Activated CD8-positive, alpha-beta T cell treated with anti-CD3 and anti-CD28 coated beads for 36 hours (primary cell): ENCODE measurements at regions not wholly inside any gene's neighbourhood (a gene's known extent, or its start where the extent isn't known, plus 50 kb on each side); places are given as distances from the start of the nearest gene placed in this dataset.

Source experiments
- ATAC-seq: fragments of 200-7000 bp; cut with Tn5 transposase; one replicate; pipeline ENCODE4 v1.10.0; 2021; ENCODE audit warnings: mild to moderate bottlenecking, moderate library complexity
- CTCF ChIA-PET: fragments of 350-600 bp; sonication (Branson Sonifier 250); formaldehyde crosslinking; loops from one replicate; lab custom pipeline; 2021; ENCODE audit warnings: antibody characterized with exemption; lab: Charles Lee
- POLR2A ChIA-PET: fragments of 350-600 bp; sonication (Branson Sonifier 250); formaldehyde crosslinking; loops from one replicate; lab custom pipeline; 2021; ENCODE audit warnings: antibody characterized with exemption; lab: Charles Lee
- DNase-seq: peaks from one replicate; pipeline ENCODE4 v3.0.0-alpha.2; 2020
- H3K27ac Mint-ChIP-seq: one replicate; pipeline ENCODE4 v1.8.0; 2021; ENCODE audit warnings: mild to moderate bottlenecking, mixed read lengths
- H3K27me3 Mint-ChIP-seq: one replicate; pipeline ENCODE4 v1.8.0; 2021; ENCODE audit warnings: mixed read lengths
- H3K36me3 Mint-ChIP-seq: one replicate; pipeline ENCODE4 v1.8.0; 2021; ENCODE audit warnings: low read depth, mixed read lengths
- H3K4me1 Mint-ChIP-seq: one replicate; pipeline ENCODE4 v1.8.0; 2021; ENCODE audit warnings: low read depth, mixed read lengths
- H3K4me3 Mint-ChIP-seq: one replicate; pipeline ENCODE4 v1.8.0; 2021; ENCODE audit warnings: mild to moderate bottlenecking, moderate library complexity, mixed read lengths
- H3K9me3 Mint-ChIP-seq: one replicate; pipeline ENCODE4 v1.8.0; 2021; ENCODE audit warnings: mixed read lengths
- CTCF ChIP-seq: fragments of 200-600 bp; IDR thresholded peaks from one replicate; pipeline ENCODE4 v1.8.0; 2022; ENCODE audit warnings: antibody characterized with exemption, mild to moderate bottlenecking
- intact Hi-C: fragments of 100-400 bp; cut with micrococcal nuclease; formaldehyde crosslinking; loops from one replicate; pipeline ENCODE4 v1.10.0; 2022

- Mint-ChIP-seq H3K36me3 (no peaks in the 10 kb centered on the region), H3K27me3 (no peaks in the 10 kb centered on the region), H3K27ac (no peak overlapping the region), H3K4me3 (no peak overlapping the region), H3K4me1 (no peaks in the 10 kb centered on the region), H3K9me3 (peaks cover 2% of the 10 kb centered on the region)
- POLR2A ChIA-PET = interaction anchor here (1.6 kb wide), 1 partner anchor 9 kb away, joined by 5 read pairs; no protein-coding TSS in a partner anchor
- ATAC-seq = no peak
- CTCF ChIA-PET = no interaction called here
- TF ChIP-seq CTCF = no peak
- DNase-seq = no peak
- intact Hi-C loops = no loop called here
These were observed 158.5 kb downstream of the TMEM114 start for GRCh38 chr16:8431783-8432182.

- no peak for ATAC-seq
- CTCF ChIA-PET = no interaction called here
These were observed 159.9 kb downstream of the TMEM114 start for GRCh38 chr16:8430401-8430800.

GRCh38 chr16:8426569-8426968 lies 163.7 kb downstream of the TMEM114 start:
- ATAC-seq (no peak), DNase-seq (no peak)
- peaks cover 4% of the 10 kb centered on the region for H3K9me3 Mint-ChIP-seq
- H3K27ac Mint-ChIP-seq = no peak overlapping the region
- intact Hi-C loops = no loop called here
- ChIA-PET POLR2A (no interaction called here), CTCF (interaction anchor here (0.6 kb wide), 1 partner anchor 1399 kb away, joined by 3 read pairs; no protein-coding TSS in a partner anchor)
- H3K4me1 Mint-ChIP-seq = no peaks in the 10 kb centered on the region
- no peaks in the 10 kb centered on the region for H3K27me3 Mint-ChIP-seq
- no peaks in the 10 kb centered on the region for H3K36me3 Mint-ChIP-seq
- H3K4me3 Mint-ChIP-seq = no peak overlapping the region
- no peak for TF ChIP-seq CTCF

More at GRCh38 chr16:8430401-8430800, 159.9 kb downstream of the TMEM114 start:
- no peak for TF ChIP-seq CTCF
- intact Hi-C loops = no loop called here
- Mint-ChIP-seq H3K27ac (no peak overlapping the region), H3K36me3 (no peaks in the 10 kb centered on the region), H3K27me3 (no peaks in the 10 kb centered on the region), H3K4me1 (no peaks in the 10 kb centered on the region), H3K4me3 (no peak overlapping the region), H3K9me3 (peaks cover 3% of the 10 kb centered on the region)
- no peak for DNase-seq
- POLR2A ChIA-PET = no interaction called here

- no peaks in the 10 kb centered on the region for H3K4me1 Mint-ChIP-seq
- no peaks in the 10 kb centered on the region for H3K27me3 Mint-ChIP-seq
- ChIA-PET CTCF (no interaction called here), POLR2A (no interaction called here)
- no peak overlapping the region for H3K27ac Mint-ChIP-seq
- H3K4me3 Mint-ChIP-seq = no peak overlapping the region
- no peak for ATAC-seq
- DNase-seq = no peak
- no peaks in the 10 kb centered on the region for H3K36me3 Mint-ChIP-seq
- H3K9me3 Mint-ChIP-seq = no peaks in the 10 kb centered on the region
- TF ChIP-seq CTCF = no peak
- intact Hi-C loops = no loop called here
These were observed 173.2 kb downstream of the TMEM114 start for GRCh38 chr16:8417145-8417544.

GRCh38 chr16:8408855-8409567 lies 181.3 kb downstream of the TMEM114 start:
- no peaks in the 10 kb centered on the region for H3K27me3 Mint-ChIP-seq
- no peak overlapping the region for H3K27ac Mint-ChIP-seq
- no peak for TF ChIP-seq CTCF
- ChIA-PET CTCF (no interaction called here), POLR2A (no interaction called here)
- no peak overlapping the region for H3K4me3 Mint-ChIP-seq
- H3K36me3 Mint-ChIP-seq = no peaks in the 10 kb centered on the region
- DNase-seq (no peak), ATAC-seq (no peak)
- H3K9me3 Mint-ChIP-seq = peaks cover 5% of the 10 kb centered on the region
- intact Hi-C loops = no loop called here
- no peaks in the 10 kb centered on the region for H3K4me1 Mint-ChIP-seq
